GM18519 (cell line): ENCODE measurements at regions not wholly inside any gene's neighbourhood (a gene's known extent, or its start where the extent isn't known, plus 50 kb on each side); places are given as distances from the start of the nearest gene placed in this dataset.

Source experiments
- ATAC-seq: cut with Tn5 transposase; IDR thresholded peaks from one replicate; pipeline ENCODE4 v1.9.1; 2021; ENCODE audit warnings: mild to moderate bottlenecking, moderate library complexity; ENCODE audit not compliant: unreplicated experiment, low FRiP score

GRCh38 chr4:133910165-133910564 is 291.4 kb downstream of the PABPC4L start:
- ATAC-seq: no peak

- no peak for ATAC-seq
Observed at GRCh38 chr4:133903029-133903428, 298.6 kb downstream of the PABPC4L start.

GRCh38 chr4:133891011-133891410 is 310.6 kb downstream of the PABPC4L start:
- no peak for ATAC-seq

GRCh38 chr4:133887723-133888122 is 313.9 kb downstream of the PABPC4L start:
- ATAC-seq: no peak

GRCh38 chr4:133869486-133869885 is 332.1 kb downstream of the PABPC4L start:
- ATAC-seq: no peak

GRCh38 chr4:133868856-133869255 is 332.7 kb downstream of the PABPC4L start:
- ATAC-seq: no peak

GRCh38 chr4:133866328-133866699 is 335.3 kb downstream of the PABPC4L start:
- ATAC-seq: no peak

- no peak for ATAC-seq
Observed at GRCh38 chr4:133865612-133866327, 335.8 kb downstream of the PABPC4L start.

- ATAC-seq: no peak
Observed at GRCh38 chr4:133863153-133863552, 338.4 kb downstream of the PABPC4L start.

GRCh38 chr4:133856731-133857355 is 344.7 kb downstream of the PABPC4L start:
- ATAC-seq: no peak

GRCh38 chr4:133855001-133855400 is 346.6 kb downstream of the PABPC4L start:
- ATAC-seq: no peak

- no peak for ATAC-seq
Observed at GRCh38 chr4:133839326-133839725, 362.3 kb downstream of the PABPC4L start.

- ATAC-seq: no peak
Observed at GRCh38 chr4:133823177-133823576, 378.4 kb downstream of the PABPC4L start.

- no peak for ATAC-seq
Observed at GRCh38 chr4:133812954-133813353, 388.6 kb downstream of the PABPC4L start.

- no peak for ATAC-seq
Observed at GRCh38 chr4:133812236-133812635, 389.4 kb downstream of the PABPC4L start.

- no peak for ATAC-seq
Observed at GRCh38 chr4:133808151-133808550, 393.4 kb downstream of the PABPC4L start.

GRCh38 chr4:133803341-133803740 is 398.2 kb downstream of the PABPC4L start:
- ATAC-seq: no peak

- no peak for ATAC-seq
Observed at GRCh38 chr4:133802359-133803140, 399.0 kb downstream of the PABPC4L start.

GRCh38 chr4:133801883-133802282 is 399.7 kb downstream of the PABPC4L start:
- no peak for ATAC-seq

GRCh38 chr4:133800966-133801365 is 400.6 kb downstream of the PABPC4L start:
- ATAC-seq: no peak

- no peak for ATAC-seq
Observed at GRCh38 chr4:133799717-133800315, 401.8 kb downstream of the PABPC4L start.
